GM18867 (cell line): ENCODE measurements at regions not wholly inside any gene's neighbourhood (a gene's known extent, or its start where the extent isn't known, plus 50 kb on each side); places are given as distances from the start of the nearest gene placed in this dataset.
"Not testable (repeated sequence)": the region's sequence is repeated elsewhere in the genome, so short reads cannot be mapped to it uniquely, and the experiment has no call there.

Source experiments
- ATAC-seq: cut with Tn5 transposase; IDR thresholded peaks from one replicate; pipeline ENCODE4 v1.9.1; 2021; ENCODE audit warnings: mild to moderate bottlenecking, moderate library complexity; ENCODE audit not compliant: unreplicated experiment

DNA sequence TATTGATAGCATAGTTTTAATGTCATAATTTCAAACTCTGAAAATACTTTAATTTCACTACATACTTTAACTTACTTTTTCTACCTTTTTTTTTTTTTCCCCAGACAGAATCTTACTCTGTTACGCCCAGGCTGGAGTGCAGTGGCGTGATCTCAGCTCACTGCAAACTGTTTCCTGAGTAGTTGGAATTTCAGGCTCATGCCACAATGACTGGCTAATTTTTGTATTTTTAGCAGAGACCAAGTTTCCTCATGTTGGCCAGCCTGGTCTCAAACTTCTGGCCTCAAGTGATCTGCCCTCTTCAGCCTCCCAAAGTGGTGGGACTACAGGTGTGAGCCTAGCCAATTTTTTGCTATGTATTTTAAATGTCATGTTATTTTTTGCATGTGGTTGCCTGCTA lies 741.6 kb downstream of the TRAM1L1 start:
- no peak for ATAC-seq

DNA sequence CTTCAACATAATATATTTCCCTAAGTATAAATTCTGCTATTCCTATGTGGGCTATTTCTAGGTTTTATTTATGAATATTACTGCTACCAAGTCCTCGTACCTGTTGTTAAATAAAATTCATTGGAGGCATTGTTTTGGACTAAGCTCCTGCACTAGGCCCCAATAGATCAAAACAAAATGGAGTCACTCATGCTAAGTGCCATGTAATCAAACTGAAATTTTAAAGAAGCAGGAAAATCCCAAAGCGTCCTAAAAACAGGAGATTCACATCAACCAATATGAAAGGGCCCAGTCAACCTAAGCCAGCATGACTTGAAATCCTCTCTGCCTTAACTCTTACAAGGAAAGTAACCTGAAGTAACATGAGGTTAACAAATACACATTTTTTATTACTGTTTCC lies 743.2 kb downstream of the TRAM1L1 start:
- no peak for ATAC-seq

DNA sequence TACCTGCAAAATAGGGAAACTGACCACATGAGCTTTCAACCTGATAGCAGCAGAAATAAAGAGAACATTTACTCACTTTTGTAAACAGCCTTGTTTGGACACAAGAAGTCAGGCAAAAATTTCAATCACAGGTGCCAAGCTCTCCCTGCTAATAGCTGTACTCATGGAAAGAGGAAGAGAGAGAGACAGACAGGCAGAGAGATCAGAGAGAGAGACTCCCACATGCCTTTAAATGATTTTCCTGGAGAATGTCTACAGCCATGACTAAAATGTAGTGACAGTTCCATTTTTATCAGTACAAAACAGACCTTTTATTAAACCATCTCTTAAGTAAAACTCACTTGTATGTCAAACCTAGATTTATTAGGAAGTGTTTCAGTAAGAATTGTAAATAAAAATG lies 752.9 kb downstream of the TRAM1L1 start:
- no peak for ATAC-seq

DNA sequence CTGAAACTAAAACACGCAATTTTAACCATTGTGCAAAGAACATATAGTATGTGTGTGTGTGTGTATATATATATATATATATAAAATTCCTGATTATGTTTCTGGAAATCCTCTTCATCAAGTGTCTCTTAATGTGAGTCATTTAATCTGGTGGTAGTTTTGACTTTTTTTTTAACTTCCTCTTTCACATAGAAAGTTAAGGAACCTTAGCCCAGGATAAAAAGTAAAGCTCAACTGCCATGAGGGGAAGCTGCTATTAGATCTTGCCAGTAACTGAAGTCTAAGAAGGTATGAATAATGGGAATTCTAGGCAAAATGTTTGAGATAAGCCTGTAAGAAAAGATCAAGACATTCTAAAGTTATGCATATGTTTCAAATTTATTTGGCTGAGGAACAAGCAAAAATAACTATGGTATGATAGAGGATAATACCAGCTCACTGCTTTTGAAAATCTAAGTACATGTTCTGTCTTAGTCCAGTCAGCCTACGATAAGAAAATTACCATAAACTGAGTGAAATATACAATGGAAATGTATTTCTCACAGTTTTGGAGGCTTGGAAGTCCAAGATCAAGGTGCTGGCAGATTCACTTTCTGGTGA lies 757.0 kb downstream of the TRAM1L1 start:
- no peak for ATAC-seq

DNA sequence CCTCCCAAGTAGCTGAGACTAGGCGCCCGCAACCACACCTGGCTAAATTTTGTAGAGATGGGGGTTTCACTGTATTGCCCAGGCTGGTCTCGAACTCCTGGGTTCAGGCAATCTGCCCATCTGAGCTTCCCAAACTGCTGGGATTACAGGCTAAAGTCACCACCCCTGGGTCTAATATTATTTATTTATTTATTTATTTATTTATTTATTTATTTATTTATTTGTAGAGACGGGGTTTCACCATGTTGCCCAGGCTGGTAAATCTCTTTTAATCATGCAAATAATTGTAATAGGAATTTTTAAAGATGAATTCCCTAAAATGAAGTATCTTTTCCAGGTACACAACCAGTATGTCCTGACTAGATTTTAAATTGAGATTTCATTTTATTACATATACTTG lies 761.8 kb downstream of the TRAM1L1 start:
- ATAC-seq = no peak

DNA sequence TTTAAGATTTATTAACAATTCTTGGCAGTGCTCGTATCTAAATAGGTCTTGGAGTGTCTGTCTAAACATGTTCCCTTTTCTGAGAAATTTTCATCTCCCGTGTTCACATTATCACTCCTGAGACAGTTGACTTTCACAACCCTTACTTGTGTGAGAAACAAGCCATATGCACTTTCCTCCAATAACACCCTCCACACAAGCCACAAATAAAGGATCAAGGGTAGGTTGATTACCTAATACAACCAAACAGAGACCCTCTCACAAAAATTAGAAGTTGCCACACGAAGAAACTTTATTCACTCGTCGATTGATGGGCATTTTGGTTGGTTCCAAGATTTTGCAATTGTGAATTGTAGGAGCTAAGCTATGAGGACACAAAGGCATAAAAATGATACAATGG lies 763.9 kb downstream of the TRAM1L1 start:
- ATAC-seq = no peak

DNA sequence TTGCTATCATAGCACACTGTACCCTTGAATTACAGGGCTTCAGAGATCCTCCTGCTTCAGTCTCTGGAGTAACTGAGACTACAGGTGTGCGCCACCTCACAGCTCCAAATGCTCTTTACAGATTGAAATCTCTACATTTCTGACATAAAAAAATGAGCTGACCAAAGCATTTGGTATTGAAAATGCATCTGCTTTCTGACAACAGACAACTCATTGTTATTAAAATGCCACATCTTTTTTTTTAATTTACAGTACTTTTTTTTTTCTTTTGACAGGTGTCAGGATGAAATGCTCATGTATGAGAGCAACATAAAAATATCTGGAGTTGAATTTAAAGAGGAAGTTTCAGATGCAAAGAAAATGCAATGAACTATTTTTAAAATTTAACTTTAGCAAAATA lies 764.5 kb downstream of the TRAM1L1 start:
- ATAC-seq = no peak

DNA sequence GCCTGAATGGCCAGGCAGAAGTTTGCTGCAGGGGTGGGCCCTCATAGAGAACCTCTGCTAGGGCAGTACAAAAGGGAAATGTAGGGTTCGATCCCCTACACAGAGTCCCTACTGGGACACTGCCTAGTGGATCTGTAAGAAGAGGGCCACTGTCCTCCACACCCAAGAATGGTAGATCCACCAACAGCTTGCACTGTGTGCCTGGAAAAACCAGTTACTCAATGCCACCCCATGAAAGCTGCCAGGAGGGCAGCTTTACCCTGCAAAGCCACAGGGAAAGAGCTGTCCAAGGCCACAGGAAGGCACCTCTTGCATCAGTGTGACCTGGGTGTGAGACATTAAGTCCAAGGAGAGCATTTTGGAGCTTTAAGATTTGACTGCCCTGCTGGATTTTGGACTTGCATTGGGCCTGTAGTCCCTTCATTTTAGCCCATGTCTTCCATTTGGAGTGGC lies 781.6 kb downstream of the TRAM1L1 start:
- no peak for ATAC-seq

DNA sequence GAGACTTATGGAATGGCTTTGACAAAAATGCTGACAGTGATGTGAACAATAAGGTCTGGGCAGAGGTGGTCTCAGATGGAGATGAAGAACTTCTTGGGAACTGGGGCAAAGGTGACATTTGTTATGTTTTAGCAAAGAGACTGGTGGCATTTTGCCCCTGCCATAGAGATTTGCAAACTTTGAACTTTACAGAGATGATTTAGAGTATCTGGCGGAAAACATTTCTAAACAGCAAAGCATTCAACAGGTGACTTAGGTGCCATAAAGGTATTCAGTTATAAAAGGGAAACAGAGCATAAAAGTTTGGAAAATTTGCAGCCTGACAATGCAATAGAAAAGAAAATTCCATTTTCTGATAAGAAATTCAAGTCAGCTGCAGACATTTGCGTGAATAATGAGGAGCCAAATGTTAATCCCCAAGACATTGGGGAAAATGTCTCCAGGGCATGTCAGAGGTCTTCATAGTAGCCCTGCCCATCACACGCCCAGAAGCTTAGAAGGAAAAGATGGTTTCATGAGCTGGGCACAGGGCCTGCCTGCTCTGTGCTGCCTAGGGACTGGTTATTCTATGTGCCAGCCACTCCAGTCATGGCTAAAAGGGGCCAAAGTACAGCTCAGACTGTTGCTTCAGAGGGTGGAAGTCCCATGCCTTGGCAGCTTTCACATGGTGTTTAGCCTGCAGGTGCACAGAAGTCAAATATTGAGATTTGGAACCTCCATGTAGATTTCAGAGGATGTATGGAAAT lies 782.2 kb downstream of the TRAM1L1 start:
- ATAC-seq = no peak

DNA sequence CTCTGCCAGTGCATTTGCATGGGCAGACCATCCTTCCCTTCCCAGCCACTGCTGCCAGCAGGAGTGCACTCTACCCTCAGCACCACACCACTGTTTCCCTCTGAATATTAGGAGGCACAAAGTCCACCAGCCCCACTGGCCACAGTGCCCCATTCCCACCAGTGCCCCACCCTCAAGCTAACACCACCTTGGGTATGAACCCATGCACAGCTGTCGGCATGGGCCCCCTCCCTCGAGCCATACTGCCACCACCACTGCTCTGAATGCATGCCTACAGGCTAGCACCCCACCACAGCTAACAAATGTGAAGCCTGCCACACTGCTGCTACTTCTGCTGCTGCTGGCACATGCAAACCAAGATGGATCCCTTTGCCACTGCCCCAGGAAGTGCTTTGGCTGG lies 810.4 kb downstream of the TRAM1L1 start:
- no peak for ATAC-seq

DNA sequence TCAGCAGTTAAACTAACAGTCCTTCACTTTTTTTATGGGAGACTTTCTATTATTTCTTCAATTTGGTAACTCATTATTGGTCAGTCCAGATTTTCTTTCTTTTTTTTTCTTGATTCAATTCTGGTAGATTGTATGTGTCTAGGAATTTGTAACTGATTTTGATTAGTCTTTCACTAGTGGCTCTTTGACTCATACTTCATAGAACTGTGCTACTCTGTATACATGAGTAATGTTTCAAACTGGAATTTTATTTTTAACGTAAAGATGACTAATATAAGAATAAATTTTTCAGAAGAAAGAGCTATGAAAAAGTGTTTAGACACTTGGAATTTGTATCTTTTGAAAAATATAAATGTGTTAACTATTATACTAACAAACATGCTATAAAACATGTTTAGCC lies 813.0 kb downstream of the TRAM1L1 start:
- no peak for ATAC-seq

DNA sequence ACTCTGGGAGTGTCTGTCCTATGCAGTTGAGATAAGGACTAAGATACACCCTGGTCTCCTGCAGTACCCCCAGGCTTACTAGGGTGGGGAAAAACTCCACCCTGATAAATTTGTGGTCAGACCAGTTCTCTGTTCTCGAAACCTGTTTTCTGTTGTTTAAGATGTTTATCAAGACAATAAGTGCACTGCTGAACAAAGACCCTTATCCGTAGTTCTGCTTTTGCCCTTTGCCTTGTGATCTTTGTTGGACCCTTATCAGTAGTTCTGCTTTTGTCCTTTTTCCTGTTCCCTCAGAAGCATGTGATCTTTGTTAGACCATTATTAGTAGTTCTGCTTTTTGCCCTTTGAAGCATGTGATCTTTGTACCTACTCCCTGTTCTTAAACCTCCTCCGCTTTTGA lies 824.4 kb downstream of the TRAM1L1 start:
- ATAC-seq = not testable (repeated sequence)

DNA sequence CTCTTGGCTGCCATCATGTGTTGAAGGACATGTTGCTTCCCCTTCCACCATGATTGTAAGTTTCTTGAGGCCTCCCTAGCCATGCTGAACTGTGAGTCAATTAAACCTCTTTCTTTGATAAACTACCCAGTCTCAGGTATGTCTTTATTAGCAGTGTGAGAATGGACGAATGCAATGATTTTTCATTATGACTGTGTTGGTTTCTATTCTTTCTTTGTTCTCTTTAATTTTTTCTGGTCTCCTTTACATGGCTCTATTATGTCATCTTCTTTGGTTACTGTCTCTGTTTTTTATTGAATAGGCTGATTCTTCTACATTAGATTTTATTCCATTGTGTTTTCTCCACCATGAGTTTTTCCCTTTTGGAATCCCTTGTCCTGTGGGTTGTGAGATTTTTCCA lies 840.6 kb downstream of the TRAM1L1 start:
- no peak for ATAC-seq

DNA sequence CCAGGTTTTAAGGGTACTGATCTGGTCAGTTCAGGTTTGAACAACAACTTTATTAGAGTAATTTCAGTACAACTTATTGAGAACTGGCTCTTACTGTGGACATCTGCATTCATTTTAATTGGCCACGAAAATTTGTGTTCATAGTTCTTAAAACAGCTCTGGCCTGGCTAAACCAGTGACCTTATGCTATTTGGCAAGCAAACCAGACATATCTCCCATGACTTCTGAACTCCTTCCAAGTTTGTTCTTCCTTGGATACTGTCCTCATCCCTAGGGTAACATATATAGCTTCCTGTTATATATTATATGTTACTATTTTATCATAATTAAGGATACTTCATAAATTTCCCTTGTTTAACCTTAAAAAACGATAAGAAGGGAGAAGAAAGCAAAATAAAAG lies 841.9 kb downstream of the TRAM1L1 start:
- no peak for ATAC-seq

DNA sequence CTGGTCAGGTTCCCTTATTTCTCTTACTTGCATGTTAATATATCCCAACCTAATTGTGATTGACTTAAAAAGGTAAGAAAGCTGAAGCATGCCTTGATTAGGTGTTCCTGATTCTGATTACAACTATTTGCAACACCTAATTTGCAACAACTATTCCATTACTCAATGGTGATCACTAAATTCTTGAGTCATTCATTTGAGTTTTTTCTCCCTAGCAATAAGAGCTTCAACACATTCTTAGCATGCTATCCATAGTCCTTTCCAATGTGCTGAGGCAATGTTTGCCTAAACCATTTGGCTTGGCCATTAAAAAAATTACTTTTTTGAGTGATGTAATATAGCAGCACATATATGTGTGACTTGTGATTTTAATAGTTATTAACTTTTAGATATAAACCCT lies 851.4 kb downstream of the TRAM1L1 start:
- no peak for ATAC-seq

DNA sequence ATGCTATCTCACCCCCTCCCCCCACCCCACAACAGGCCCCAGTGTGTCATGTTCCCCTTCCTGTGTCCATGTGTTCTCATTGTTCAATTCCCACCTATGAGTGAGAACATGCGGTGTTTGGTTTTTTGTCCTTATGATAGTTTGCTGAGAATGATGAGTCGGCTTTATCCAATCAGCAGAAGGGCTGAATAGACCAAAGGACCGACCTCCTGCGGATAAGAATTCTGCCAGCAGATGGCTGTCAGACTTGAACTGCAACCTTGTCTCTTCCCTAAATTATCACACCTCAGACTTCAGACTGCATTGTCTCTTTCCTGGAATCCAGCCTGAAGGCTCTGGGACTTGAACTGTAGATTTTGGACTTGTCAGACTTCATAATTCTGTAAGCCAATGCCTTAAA lies 853.4 kb downstream of the TRAM1L1 start:
- not testable (repeated sequence) for ATAC-seq

DNA sequence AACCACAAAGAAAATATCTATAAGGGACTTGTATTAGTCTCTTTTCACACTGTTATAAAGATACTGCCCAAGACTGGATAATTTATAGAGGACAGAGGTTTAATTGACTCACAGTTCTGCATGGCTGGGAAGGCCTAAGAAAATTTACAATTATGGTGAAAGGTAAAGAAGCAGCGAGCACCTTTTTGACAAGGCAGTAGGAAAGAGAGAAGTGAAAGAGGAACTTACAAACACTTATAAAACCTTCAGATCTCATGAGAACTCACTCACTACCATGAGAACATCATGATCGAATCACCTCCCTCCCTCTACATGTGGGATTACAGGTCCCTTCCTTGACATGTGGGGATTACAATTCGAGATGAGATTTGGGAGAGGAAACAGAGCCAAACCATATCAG lies 856.0 kb downstream of the TRAM1L1 start:
- ATAC-seq = no peak

DNA sequence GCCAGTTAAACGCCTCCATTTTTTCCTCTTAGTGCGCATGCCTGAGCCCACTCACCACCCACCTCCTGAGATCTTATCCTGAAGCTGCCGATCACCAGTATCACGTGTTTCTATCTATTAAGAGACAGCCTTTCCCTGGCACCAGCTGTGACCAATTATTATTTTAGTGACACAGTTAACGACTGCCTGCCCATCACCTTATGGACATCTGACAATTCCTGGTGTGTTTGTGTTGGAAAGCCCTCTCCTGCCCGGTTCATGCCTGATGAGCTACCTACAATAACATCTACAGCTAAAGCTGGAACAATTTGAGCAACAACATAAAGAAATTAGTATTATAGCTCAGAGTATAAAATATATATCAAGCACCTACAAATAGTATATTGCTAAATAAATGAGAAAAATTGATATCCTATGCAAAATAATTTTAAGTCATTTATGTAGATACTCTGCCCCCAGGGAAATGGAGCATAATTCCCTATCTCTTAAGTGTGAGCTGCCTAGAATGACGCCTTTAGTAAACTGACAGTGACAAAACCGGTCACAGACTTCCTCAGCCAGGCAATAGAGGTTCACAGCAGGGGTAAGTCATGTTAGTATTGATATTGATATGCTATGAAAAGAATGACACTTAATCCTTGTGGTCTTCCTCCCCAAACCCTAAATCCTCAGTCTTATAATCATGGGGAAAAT lies 862.2 kb downstream of the TRAM1L1 start:
- no peak for ATAC-seq

DNA sequence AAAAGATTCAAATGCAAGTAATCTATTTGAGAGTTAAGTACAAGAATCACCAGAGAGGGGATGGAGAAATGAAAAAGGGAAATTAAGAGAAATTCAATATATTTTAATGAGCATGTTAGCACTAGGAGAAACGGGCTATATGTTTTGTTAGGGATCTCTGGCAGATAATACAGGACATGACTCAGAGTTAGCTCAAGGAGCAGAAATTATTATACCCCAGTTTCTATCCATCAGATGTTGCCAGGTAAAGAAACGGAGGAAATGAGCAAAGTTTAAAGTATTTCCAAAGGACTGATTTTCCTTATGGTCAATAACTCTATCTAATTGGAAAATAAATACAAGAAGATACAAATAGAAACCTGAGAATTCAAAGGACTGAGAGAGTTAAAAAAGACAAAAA lies 867.6 kb downstream of the TRAM1L1 start:
- ATAC-seq = no peak

DNA sequence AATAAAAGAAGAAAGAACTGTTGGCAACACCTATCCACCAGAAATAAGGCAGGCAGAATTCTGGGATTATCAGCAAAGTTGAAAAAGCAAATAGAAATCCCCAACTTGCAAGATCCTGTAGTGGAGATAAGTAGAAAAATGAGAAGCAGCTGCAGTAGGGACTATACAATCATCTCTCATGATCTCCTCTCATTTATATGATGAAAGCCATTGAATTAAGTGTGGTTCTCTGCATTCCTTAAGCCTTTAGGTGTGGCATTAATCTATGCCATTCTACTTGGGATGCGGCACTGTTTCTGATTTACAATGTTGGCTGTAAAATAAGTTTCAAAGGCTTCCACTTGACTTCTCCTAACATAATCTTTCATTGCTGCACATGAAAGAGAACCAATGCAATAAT lies 869.8 kb downstream of the TRAM1L1 start:
- no peak for ATAC-seq

DNA sequence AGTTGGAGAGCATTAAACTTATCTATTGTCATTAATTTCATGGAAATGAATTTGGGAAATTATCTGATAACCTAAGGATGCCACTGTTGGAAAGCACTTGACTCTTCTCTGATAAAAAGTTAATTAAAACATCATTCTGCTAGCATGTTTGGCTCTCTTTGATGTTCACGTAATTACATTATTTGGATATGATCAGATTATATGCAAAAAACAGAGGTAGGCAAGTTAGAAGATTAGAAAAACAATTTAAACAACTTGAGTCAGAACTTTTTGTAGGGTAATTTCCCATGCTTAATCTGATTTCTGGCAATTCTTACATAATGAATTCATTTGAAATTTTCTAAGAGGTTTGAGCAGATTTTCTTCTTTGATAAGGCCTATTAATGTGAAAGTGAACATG lies 882.9 kb downstream of the TRAM1L1 start:
- ATAC-seq = no peak

DNA sequence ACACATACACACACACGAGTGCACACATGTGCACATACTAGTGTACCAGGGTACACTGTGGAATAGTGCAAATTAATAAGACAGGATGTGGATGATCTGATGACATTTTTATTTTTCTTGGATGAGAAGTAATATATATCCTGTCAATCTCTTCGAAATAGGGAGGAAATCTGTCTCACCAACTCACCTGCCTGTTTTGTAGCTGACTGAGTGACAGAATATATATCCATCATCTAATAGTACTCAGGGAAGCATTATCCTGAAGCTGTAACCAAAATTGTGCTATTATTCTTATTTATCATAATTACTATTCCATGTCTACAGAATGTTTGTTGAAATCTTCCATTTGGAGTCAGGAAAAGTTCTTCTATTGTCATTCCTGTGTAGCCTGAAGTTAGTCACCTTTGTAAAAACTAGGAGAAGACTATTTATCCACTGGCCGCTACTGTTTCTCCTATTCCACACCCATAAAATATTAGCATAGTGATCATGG lies 888.0 kb downstream of the TRAM1L1 start:
- ATAC-seq = no peak
